ENCODE measurements at regions not wholly inside any gene's neighbourhood (a gene's known extent, or its start where the extent isn't known, plus 50 kb on each side); places are given as distances from the start of the nearest gene placed in this dataset.

GRCh38 chr18:52000435-52000834 lies 339.6 kb upstream of the DCC start:
- Histone ChIP-seq H3K4me3 (replicated peaks in 1 of 3; ENCODE audit: low read depth in 2 of 3, low read length in 3 of 3) (no peak overlapping the region), H3K79me2 (ENCODE audit: insufficient read depth, low read length) (no peaks in the 10 kb centered on the region), H2AFZ (ENCODE audit: insufficient read depth, low read depth, low read length, poor library complexity, severe bottlenecking) (no peak overlapping the region), H3K36me3 (replicated peaks in 1 of 2; ENCODE audit: control insufficient read depth in 1 of 2, insufficient read depth in 2 of 2, low read length in 2 of 2) (no peaks in the 10 kb centered on the region), H3K4me2 (replicated peaks; ENCODE audit: extremely low read depth, low read length, poor library complexity, severe bottlenecking) (no peak overlapping the region), H3K9ac (ENCODE audit: insufficient read depth, low read length, poor library complexity, severe bottlenecking) (no peak overlapping the region), H3K27ac (ENCODE audit: low read depth in 1 of 2, low read length in 2 of 2) (no peak overlapping the region), H3K4me1 (ENCODE audit: control insufficient read depth in 1 of 2, insufficient read depth in 2 of 2, low read length in 2 of 2) (no peaks in the 10 kb centered on the region), H3K27me3 (ENCODE audit: control insufficient read depth in 2 of 2, insufficient read depth in 2 of 2, low read length in 2 of 2) (no peaks in the 10 kb centered on the region), H3K9me3 (replicated peaks in 1 of 2; ENCODE audit: control insufficient read depth in 1 of 2, insufficient read depth in 1 of 2, low read length in 2 of 2) (no peaks in the 10 kb centered on the region), H4K20me1 (ENCODE audit: insufficient read depth, low read length) (no peaks in the 10 kb centered on the region)
- Mint-ChIP-seq H3K4me3 (no peak overlapping the region), H3K4me1 (no peaks in the 10 kb centered on the region), H3K27ac (no peak overlapping the region), H3K36me3 (no peaks in the 10 kb centered on the region), H3K9me3 (peaks cover 0 to 7% (median 0%) of the 10 kb centered on the region in 7 donors), H3K27me3 (ENCODE audit: low read depth in 3 of 3) (no peaks in the 10 kb centered on the region)
- TF ChIP-seq CTCF (IDR thresholded peaks at IDR 0.05), result no peak
- 89% methylated on average over 1 of the region's 1 CpG for WGBS (ENCODE audit: insufficient coverage)
- no peak for DNase-seq
- intact Hi-C loops (cut with micrococcal nuclease), result no loop called here

GRCh38 chr18:52001106-52001505 lies 338.9 kb upstream of the DCC start:
- Mint-ChIP-seq H3K4me1 (no peaks in the 10 kb centered on the region), H3K27me3 (ENCODE audit: low read depth in 3 of 3) (no peaks in the 10 kb centered on the region), H3K9me3 (peaks cover 0 to 7% (median 0%) of the 10 kb centered on the region in 7 donors), H3K27ac (no peak overlapping the region), H3K36me3 (no peaks in the 10 kb centered on the region), H3K4me3 (no peak overlapping the region)
- Histone ChIP-seq H3K4me1 (ENCODE audit: control insufficient read depth in 1 of 2, insufficient read depth in 2 of 2, low read length in 2 of 2) (no peaks in the 10 kb centered on the region), H3K4me2 (replicated peaks; ENCODE audit: extremely low read depth, low read length, poor library complexity, severe bottlenecking) (no peak overlapping the region), H3K27me3 (ENCODE audit: control insufficient read depth in 2 of 2, insufficient read depth in 2 of 2, low read length in 2 of 2) (no peaks in the 10 kb centered on the region), H3K27ac (ENCODE audit: low read depth in 1 of 2, low read length in 2 of 2) (no peak overlapping the region), H3K9me3 (replicated peaks in 1 of 2; ENCODE audit: control insufficient read depth in 1 of 2, insufficient read depth in 1 of 2, low read length in 2 of 2) (no peaks in the 10 kb centered on the region), H3K9ac (ENCODE audit: insufficient read depth, low read length, poor library complexity, severe bottlenecking) (no peak overlapping the region), H3K79me2 (ENCODE audit: insufficient read depth, low read length) (no peaks in the 10 kb centered on the region), H3K36me3 (replicated peaks in 1 of 2; ENCODE audit: control insufficient read depth in 1 of 2, insufficient read depth in 2 of 2, low read length in 2 of 2) (no peaks in the 10 kb centered on the region), H3K4me3 (replicated peaks in 1 of 3; ENCODE audit: low read depth in 2 of 3, low read length in 3 of 3) (no peak overlapping the region), H4K20me1 (ENCODE audit: insufficient read depth, low read length) (no peaks in the 10 kb centered on the region), H2AFZ (ENCODE audit: insufficient read depth, low read depth, low read length, poor library complexity, severe bottlenecking) (no peak overlapping the region)
- no CpG with 5 or more reads among the region's 1 CpG for WGBS (ENCODE audit: insufficient coverage)
- TF ChIP-seq CTCF (IDR thresholded peaks at IDR 0.05), result no peak
- no peak for DNase-seq
- intact Hi-C loops (cut with micrococcal nuclease), result no loop called here

Data from CD14-positive monocyte (primary cell).